ENCODE measurements at regions not wholly inside any gene's neighbourhood (a gene's known extent, or its start where the extent isn't known, plus 50 kb on each side); places are given as distances from the start of the nearest gene placed in this dataset.

DNA sequence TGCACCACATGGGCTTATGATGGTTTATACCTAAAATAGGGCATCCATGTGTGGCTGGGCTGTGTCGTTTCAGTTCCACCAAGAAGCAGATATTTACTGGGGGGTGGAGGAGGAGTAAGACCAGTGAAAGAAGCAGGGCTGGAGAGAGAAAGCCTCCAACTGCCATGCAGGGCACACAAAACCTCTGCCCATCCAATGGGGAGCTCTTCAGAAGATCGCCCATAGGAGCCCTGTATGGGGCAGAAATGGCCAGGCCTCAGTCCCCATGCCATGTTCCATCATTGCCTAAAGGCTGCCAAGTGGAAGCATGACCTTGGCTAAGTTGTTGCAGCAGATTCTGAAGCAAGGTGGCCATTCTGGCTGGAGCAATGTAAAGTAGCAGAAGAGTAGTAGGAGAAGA, 277.0 kb downstream of the MEX3B start:
- peaks cover 0 to 9% (median 0%) of the 10 kb centered on the region in 11 donors for H3K9me3 ChIP-seq
- ATAC-seq (no peak), DNase-seq (no peak)
- H3K36me3 ChIP-seq: no peaks in the 10 kb centered on the region
- no peaks in the 10 kb centered on the region for H3K4me1 ChIP-seq
- TF ChIP-seq, protein P1, sequence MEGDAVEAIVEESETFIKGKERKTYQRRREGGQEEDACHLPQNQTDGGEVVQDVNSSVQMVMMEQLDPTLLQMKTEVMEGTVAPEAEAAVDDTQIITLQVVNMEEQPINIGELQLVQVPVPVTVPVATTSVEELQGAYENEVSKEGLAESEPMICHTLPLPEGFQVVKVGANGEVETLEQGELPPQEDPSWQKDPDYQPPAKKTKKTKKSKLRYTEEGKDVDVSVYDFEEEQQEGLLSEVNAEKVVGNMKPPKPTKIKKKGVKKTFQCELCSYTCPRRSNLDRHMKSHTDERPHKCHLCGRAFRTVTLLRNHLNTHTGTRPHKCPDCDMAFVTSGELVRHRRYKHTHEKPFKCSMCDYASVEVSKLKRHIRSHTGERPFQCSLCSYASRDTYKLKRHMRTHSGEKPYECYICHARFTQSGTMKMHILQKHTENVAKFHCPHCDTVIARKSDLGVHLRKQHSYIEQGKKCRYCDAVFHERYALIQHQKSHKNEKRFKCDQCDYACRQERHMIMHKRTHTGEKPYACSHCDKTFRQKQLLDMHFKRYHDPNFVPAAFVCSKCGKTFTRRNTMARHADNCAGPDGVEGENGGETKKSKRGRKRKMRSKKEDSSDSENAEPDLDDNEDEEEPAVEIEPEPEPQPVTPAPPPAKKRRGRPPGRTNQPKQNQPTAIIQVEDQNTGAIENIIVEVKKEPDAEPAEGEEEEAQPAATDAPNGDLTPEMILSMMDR (IDR thresholded peaks at IDR 0.05): no peak
- H3K27me3 ChIP-seq: peaks cover 0 to 9% (median 0%) of the 10 kb centered on the region in 7 donors
- intact Hi-C loops (cut with DNase I): loop anchor here in 1 of 10 donors (1.0 kb wide), 1 partner anchor 16 kb away; no protein-coding TSS in a partner anchor
- no peak overlapping the region for H3K4me3 ChIP-seq
- H3K27ac ChIP-seq: no peak overlapping the region
- 79 to 81% methylated on average over 2 of the region's 2 CpGs for WGBS, 2 donors

DNA sequence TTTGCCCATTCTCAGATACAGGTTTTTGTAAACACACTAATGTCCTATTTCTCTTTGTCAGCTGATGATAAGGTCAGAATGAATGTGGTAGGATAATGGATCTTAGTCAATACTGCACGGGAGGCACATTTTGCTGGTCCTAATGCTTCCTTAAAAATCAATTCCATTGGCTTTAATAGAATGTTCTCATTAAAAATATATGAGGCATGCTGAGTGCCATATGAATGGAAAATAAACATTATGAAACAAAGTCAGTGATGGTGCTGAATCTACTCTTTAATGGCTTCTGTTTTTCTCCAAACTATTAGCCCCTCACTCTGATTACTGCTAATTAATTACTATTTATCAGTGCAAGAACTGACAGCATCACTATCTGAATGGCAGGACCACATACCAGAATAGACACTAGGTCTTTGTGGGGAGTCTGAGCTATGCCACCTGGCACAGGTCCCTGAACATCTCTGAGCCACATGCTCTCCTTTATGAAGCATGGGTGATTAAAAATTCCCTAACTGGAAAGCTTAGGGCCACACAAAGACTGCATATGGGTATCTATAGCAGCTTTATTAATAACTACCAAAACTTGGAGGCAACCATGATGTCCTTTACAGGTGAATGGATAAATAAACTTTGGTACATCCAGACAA, 278.9 kb downstream of the MEX3B start:
- 75 to 86% methylated on average over 1 of the region's 1 CpG for WGBS, 2 donors
- no peaks in the 10 kb centered on the region for H3K4me1 ChIP-seq
- no peak overlapping the region for H3K27ac ChIP-seq
- H3K9me3 ChIP-seq: peaks cover 0 to 9% (median 0%) of the 10 kb centered on the region in 11 donors
- peaks cover 0 to 14% (median 0%) of the 10 kb centered on the region in 7 donors for H3K27me3 ChIP-seq
- intact Hi-C loops (cut with DNase I): no loop called here
- no peak overlapping the region for H3K4me3 ChIP-seq
- H3K36me3 ChIP-seq: no peaks in the 10 kb centered on the region
- TF ChIP-seq, protein P1 (IDR thresholded peaks at IDR 0.05): no peak
- DNase-seq (no peak), ATAC-seq (no peak)

DNA sequence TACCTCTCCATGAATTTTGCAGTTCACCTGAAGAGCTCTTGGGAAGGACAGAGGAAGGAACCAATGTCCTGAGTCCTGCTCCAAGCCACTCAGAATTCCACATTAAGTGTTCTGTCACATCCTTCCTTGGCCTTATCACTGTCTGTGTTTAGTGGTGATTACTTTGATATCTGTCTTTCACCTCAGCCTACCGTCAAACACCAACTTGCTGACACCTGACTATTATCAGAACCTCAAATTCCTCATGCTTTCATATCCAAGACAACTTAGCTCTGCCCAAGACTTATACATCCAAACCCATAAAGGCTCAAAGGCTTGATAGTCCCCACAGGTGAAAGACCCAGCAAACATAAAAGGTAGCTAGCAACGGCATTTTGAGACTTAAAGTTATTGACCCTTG, 280.0 kb downstream of the MEX3B start:
- ATAC-seq: no peak
- Histone ChIP-seq H3K27me3 (peaks cover 0 to 15% (median 0%) of the 10 kb centered on the region in 7 donors), H3K9me3 (peaks cover 0 to 9% (median 0%) of the 10 kb centered on the region in 11 donors), H3K27ac (no peak overlapping the region), H3K4me1 (no peaks in the 10 kb centered on the region), H3K36me3 (no peaks in the 10 kb centered on the region), H3K4me3 (no peak overlapping the region)
- intact Hi-C loops (cut with DNase I): no loop called here
- TF ChIP-seq, protein P1 (IDR thresholded peaks at IDR 0.05): no peak
- no peak for DNase-seq
- WGBS, 2 donors: 67 to 68% methylated on average over 2 of the region's 2 CpGs

DNA sequence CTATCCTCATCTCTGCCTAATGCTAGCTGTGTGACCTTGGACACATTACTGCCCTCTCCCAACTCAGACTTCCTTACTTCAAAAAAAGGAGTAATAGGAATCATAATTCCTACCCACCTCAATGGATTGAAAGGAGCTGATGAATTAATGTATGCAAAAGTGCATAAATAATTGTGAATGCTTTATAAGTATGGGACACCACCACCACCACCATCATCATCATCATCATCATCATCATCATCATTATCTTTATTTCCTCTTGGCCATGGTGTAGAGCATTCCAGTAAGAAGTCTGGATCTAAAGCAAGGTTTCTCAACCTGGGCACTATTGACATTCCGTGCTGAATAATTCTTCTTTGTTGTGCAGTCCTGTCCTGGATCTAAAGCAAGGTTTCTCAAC, 282.5 kb downstream of the MEX3B start:
- intact Hi-C loops (cut with DNase I): no loop called here

More for the DNA sequence above, 282.5 kb downstream of the MEX3B start:
- ATAC-seq: no peak
- DNase-seq: no peak
- WGBS, 2 donors: 91 to 97% methylated on average over 1 of the region's 1 CpG
- H3K36me3 ChIP-seq: no peaks in the 10 kb centered on the region
- H3K4me1 ChIP-seq: no peaks in the 10 kb centered on the region
- H3K27me3 ChIP-seq: peaks cover 0 to 15% (median 0%) of the 10 kb centered on the region in 7 donors
- no peak overlapping the region for H3K27ac ChIP-seq
- no peak overlapping the region for H3K4me3 ChIP-seq
- no peaks in the 10 kb centered on the region for H3K9me3 ChIP-seq
- TF ChIP-seq, protein P1 (IDR thresholded peaks at IDR 0.05): no peak
